Stimulated activated CD8-positive, alpha-beta memory T cell treated with anti-CD3 and anti-CD28 coated beads, Interleukin-7, amount 100 ng/mL, for 48 hours (primary cell): ENCODE measurements at regions not wholly inside any gene's neighbourhood (a gene's known extent, or its start where the extent isn't known, plus 50 kb on each side); places are given as distances from the start of the nearest gene placed in this dataset.

Experiments used
- DNase-seq, 2 donors: peaks; one replicate each; pipeline ENCODE4 v3.0.0-alpha.2; 2020; ENCODE audit warnings: low read depth in 1 of 2; ENCODE audit errors: extremely low read depth in 1 of 2

GRCh38 chr2:4455486-4456155, 752.2 kb downstream of the DCDC2C start:
- DNase-seq, result no peak

GRCh38 chr2:4464634-4465266, 761.4 kb downstream of the DCDC2C start:
- DNase-seq, result no peak

- no peak for DNase-seq
These were observed 762.3 kb downstream of the DCDC2C start for GRCh38 chr2:4465671-4466070.

DNA sequence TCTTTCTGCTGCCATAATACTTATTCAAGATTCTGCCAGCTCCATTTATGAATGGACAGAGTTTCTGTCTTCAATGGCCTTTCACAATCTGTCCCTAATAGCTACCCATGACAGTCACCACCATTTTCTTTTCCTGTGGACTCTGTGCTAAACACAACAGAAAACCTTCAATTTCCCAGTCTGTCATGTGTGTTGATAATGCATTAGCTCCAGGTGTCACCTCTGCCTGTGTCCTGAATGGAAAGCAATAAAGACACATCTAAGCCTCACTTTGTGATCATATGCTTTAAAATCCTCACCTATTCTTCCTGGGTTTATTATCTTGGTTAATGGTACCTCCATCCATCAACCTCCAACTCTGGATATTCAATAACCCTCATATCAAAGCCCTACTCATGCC, 772.2 kb downstream of the DCDC2C start:
- no peak for DNase-seq

DNA sequence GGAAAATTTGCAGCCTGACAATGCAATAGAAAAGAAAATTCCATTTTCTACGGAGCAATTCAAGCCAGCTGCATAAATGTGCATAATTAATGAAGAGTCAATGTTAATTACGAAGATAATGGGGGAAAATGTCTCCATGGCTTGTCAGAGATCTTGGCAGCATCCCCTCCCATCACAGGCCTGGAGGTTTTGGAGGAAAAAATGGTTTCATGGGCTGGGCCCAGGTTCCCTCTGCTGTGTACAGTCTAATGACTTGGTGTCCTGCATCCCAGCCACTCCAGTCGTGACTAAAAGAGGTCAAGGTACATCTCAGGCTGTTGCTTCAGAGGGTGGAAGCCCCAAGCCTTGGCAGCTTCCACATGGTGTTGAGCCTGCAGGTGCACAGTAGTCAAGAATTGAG, 779.7 kb downstream of the DCDC2C start:
- DNase-seq, result no peak

GRCh38 chr2:4486971-4487370, 783.6 kb downstream of the DCDC2C start:
- no peak for DNase-seq

GRCh38 chr2:4499316-4500030, 796.1 kb downstream of the DCDC2C start:
- no peak for DNase-seq

GRCh38 chr2:4501525-4501924, 798.1 kb downstream of the DCDC2C start:
- DNase-seq, result no peak

DNA sequence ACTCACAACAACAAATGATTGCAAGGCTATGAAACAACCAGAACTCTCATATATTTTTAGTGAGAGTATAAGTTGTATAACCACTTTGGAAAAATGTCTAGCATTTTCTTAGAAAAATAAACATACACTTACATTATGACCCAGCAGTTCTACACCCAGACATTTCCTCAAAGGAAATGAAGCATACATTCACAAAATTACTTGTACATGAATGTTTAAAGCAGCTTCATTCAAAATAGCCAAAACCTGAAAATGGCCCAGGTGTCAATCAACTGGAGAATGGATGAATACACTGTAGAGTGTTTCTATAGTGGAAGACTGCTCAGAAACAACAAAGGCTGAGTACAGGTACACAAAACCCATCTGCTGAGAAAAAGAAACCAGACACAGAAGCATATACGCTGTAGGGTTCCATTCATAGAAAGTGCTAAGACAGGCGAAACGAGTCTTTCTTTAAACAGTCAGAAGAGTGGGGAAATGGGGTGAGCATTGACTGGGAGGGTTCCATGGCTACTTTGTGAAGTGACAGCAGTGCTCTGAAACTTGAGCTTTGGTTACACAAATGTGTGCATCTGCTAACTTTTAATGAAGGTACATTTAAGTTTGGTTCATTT, 799.0 kb downstream of the DCDC2C start:
- no peak for DNase-seq

DNA sequence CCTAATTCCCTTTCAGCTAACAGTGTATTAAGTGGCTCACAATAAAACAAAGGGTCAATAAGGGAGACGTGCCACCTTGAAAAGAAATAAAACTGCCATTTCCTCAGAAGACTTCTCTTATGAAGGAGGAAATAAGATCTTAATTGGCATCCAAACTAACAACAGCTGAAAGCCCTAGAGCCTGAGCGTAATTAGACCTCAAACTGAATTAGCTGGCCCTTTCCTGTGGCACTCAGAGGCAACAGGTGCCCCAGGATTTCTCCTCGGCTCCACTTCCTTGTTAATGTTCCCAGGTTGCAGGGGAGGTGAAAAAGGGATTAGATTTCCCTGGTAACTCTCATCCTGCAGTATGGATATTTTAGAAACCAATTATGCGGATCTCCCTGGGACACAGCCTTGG, 804.3 kb downstream of the DCDC2C start:
- DNase-seq, result no peak

GRCh38 chr2:4515871-4516761, 812.7 kb downstream of the DCDC2C start:
- DNase-seq, result no peak

DNA sequence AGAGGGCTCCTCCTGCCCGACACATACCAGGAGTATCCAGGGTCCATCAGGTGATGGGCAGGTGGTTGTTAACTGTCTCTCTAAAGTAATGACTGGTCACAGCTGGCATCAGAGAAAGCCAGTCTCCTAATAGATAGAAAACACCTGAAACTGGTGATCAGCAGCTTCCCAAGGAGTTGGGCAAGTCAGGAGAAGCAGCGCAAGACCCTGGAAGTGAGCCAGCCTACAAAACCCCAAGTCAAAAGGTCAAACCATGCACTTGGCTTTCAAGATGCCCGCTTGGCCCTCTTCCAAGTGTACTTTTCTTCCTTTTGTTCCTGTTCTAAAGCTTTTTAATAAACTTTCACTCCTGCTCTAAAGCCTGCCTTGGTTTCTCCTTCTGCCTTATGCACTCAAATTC, 815.2 kb downstream of the DCDC2C start:
- no peak for DNase-seq

GRCh38 chr2:4522498-4523421, 819.4 kb downstream of the DCDC2C start:
- DNase-seq, result no peak

- DNase-seq, result no peak
These were observed 824.0 kb downstream of the DCDC2C start for GRCh38 chr2:4527416-4527815.

DNA sequence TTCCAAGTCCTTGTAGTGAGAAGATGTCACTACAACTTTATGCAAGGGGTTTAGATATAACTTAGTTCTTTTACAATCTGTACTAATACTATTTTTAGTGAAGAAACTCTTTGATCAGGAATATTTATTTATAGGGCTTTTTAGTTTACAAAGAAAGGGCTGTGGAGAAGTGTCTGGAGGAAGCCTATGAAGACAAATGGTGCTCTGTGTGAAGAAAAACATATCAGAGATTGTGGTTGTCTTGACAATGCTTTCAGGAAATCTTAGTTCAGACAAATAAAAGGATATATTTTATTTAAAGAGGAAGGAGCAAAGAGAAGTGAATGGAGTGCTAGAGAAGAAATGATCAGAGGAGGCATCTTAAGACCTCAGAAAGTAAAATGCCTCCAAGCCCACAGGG, 824.9 kb downstream of the DCDC2C start:
- no peak for DNase-seq

DNA sequence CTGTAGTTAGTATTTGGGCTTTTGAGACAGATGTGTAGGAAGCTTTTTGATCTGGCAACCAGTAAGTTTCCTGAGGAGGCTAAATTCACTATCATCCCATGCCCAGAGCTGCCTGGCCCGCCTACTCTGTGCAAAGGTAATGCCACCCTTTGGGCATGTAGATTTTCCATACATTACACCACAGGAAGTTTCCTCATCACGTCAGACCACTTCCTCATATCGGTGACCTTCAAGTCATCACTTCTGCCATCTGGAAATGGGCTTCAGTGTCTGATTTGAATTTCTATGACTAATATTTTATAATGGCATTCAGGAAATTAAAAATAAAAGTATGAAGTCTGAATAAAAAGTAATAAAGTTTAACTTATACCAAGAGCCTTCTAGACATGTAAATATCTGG, 825.4 kb downstream of the DCDC2C start:
- DNase-seq, result no peak

GRCh38 chr2:4529738-4530137, 826.4 kb downstream of the DCDC2C start:
- no peak for DNase-seq

DNA sequence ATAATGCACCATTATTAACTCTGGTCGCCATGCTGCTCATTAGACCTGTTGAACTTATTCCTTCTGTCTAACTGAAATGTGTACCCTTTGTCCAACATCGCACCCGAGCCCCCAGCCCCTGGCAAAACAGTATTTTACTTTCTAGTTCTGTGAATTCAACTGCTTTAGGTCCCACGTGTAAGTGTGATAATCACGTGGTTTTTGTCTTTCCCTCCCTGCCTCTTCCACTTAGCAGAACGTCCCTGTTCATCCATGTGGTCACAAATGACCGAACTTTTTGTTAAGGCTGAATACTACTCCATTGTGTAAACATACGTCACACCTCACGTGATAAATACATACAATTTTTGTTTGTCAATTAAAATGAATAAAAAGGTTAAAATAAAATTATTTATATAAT, 826.9 kb downstream of the DCDC2C start:
- DNase-seq, result no peak

DNA sequence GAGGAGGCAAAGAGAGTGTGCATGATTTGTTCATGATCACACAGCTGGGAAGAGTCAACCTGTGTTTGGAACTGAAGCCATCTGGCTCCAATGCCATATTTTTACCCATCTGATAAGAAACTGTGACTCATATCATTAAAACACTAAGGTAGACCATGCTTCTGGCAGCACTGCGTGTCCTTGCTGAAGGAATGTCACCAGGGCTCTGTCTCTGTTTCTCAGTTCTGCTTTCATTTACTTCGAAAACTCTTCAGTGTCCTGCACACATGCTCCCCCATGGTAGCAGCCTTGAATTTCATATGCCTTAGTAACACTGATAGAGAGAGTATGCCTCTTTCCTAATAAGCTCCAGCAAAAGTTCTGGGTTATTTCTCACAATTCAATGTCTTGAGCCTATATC, 830.4 kb downstream of the DCDC2C start:
- DNase-seq, result no peak

DNA sequence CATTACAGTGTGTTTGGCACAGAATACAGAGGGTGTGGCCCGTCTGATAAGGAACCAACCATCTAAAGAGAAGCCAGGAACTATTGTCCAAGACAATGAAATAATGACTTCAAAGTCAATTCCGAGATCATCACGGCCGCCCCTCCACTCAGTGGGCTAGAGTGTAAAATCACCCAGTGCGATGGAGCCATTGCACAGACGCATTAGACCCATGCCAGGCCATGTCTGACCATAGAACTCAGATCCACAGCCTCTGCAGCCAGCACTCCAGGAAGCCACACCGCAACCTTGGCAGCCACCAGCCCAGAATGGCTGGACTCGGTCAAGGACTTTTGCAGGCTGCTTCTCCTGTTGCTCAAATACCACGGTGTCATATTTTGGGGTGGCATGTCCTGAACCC, 835.7 kb downstream of the DCDC2C start:
- DNase-seq, result no peak
